Omental fat pad (tissue), 3 donors: ENCODE measurements at regions not wholly inside any gene's neighbourhood (a gene's known extent, or its start where the extent isn't known, plus 50 kb on each side); places are given as distances from the start of the nearest gene placed in this dataset.

Experiments
- ATAC-seq: fragments of 150-250 bp; one replicate; pipeline ENCODE4 v1.9.1; 2016; ENCODE audit warnings: mild to moderate bottlenecking, moderate library complexity; ENCODE audit not compliant: low FRiP score
- DNase-seq: peaks from one replicate; pipeline ENCODE4 v3.0.0-alpha.2; 2019; ENCODE audit warnings: low spot score
- TF ChIP-seq, protein P1 (sequence below), 3 donors: fragments of 450-650 bp; IDR thresholded peaks; one replicate each; pipeline ENCODE4 v1.5.1; 2016 to 2017; ENCODE audit warnings: antibody characterized with exemption in 3 of 3, mild to moderate bottlenecking in 3 of 3, moderate library complexity in 2 of 3

DNA sequence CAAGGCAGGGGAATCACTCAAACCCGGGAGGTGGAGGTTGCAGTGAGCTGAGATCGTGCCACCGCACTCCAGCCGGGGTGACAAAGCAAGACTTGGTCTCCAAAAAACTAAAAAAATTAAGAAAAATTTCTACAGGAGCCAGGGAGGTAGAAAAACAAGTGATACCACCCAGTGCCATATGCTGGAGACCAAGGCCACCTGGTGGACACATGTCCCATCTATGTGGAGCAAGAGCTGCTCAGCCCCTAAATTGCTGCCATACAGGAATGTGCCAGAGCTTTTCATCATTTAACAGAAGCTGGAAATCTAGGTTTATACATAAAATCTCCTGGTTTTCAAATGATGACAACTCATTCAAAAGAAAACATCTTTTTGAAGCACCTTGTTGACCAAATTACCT is 61.4 kb upstream of the ELK3 start:
- TF ChIP-seq, protein P1, sequence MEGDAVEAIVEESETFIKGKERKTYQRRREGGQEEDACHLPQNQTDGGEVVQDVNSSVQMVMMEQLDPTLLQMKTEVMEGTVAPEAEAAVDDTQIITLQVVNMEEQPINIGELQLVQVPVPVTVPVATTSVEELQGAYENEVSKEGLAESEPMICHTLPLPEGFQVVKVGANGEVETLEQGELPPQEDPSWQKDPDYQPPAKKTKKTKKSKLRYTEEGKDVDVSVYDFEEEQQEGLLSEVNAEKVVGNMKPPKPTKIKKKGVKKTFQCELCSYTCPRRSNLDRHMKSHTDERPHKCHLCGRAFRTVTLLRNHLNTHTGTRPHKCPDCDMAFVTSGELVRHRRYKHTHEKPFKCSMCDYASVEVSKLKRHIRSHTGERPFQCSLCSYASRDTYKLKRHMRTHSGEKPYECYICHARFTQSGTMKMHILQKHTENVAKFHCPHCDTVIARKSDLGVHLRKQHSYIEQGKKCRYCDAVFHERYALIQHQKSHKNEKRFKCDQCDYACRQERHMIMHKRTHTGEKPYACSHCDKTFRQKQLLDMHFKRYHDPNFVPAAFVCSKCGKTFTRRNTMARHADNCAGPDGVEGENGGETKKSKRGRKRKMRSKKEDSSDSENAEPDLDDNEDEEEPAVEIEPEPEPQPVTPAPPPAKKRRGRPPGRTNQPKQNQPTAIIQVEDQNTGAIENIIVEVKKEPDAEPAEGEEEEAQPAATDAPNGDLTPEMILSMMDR (IDR thresholded peaks at IDR 0.05), result no peak
- no peak for DNase-seq
- ATAC-seq, result no peak

DNA sequence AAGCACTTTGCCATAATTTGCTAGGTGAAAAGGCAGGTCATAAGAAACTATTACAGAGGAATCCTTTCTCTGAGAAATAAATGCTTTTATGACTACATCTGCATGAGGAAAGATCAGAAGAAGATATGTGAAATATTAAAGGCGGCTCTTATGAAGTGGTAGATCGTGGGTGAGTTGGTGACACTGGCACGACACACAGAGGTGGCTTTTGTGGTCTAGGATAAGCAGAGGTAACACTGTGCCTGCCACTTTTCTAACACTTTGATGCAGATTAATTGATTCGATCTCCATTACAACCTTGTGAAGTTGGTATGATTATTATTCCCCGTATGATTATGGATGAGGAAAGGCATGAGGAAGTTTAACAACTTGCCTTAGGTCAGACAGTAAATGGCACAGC is 60.0 kb upstream of the ELK3 start:
- TF ChIP-seq, protein P1 (IDR thresholded peaks at IDR 0.05), result no peak
- ATAC-seq, result no peak
- no peak for DNase-seq

DNA sequence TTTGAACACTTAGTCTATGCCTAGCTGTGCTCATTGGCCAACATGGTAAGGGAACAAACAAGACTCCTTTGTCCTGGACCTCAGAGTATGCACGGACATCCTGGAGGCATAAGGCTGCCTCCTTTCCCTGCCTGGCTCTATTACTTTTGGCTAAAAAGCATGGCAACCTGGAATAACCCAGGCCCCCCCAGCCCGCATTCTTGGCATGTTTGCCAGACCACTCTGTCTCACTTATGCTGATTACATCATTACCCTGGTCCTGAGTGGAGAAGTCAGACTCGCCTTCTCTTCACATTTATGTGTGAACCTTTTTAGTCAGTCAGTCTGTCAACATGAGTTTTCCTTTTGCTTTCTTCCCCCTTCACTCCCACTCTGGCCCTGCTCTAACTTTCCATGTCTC is 58.0 kb upstream of the ELK3 start:
- peak; percentile 65 for ATAC-seq
- no peak for DNase-seq
- TF ChIP-seq, protein P1 (IDR thresholded peaks at IDR 0.05), result no peak

DNA sequence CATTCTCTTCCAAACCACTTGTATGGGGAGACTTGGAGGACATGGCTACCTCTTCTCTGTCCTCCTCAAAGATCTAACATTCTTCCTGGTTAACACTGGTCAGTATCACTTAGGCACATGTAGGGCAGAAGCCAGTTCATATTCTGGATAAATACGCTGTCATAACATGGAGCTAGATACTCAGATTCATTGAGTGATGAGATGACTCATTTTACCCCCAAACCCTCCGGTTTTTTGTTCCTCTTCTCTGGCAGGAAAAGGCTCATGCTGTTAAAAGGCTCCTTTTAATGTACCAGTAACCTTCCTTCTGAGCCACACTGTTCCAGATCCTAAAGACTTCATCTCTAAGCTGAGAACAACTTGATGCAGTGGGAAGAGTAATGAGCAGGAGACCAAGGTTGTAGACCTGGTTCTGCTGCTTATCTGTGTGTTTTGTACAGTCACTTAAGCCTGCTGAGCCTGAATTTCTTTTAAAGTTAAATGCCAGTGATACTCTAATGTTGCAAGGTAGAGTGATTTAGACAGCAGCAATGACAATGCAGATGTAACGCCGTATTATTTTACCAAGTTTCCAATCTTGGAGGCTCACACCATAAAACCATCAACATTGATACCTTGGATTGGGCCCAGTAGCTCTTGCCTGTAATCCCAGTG is 57.3 kb upstream of the ELK3 start:
- no peak for DNase-seq
- TF ChIP-seq, protein P1 (IDR thresholded peaks at IDR 0.05), result no peak
- ATAC-seq, result no peak

DNA sequence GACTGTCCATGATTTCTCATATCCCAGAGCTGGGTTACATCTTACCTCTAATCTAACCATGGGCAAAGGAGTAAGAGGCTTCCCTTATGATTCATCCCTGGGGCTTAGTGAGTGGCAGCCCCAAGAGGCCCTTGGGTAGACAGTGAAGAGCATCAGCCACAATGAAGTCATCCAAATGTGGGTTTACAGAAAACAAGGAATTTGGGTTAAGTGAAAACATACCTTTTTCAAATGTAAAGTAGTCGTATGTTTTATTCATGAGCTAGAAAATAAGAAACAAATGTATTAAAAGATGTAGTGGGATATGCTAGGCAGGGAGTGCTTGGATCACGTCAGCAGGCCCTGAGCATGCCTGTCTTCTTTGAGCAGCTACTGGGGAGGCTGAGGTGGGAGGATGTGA is 54.0 kb upstream of the ELK3 start:
- DNase-seq, result no peak
- ATAC-seq, result no peak
- TF ChIP-seq, protein P1 (IDR thresholded peaks at IDR 0.05), result no peak

DNA sequence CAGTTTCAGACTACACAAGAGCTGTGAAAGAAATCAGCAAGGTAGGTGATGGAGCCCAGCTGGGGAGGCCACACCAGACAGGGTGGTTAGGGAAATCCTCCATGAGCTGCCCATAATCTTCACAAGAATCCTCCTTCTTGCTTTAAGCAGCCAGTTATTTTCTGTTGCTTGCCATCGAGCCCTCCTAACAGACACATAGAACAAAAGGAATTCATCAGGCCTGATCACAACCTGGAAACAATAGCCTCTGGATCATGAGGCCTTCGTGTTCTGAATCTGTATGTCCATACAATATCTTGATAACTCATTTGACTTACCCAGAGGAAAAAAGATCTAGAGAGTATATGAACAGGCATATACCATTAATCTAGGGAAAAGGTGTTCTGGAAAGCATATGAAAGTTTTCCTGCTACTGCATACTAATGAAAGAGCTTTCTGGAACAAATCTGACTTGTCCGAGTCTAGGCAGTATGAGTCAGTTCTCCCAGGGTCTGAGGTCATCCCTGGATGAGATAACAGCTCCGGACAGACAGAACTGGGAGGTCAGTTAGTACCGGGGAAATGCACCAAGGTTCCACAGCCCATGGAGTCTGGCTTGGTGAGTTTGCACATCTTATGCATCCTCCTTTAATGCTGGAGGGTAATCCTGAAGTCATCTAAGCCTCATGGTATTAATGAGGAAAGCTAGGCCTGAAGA is 52.8 kb upstream of the ELK3 start:
- TF ChIP-seq, protein P1 (IDR thresholded peaks at IDR 0.05), result no peak
- no peak for ATAC-seq
- no peak for DNase-seq

DNA sequence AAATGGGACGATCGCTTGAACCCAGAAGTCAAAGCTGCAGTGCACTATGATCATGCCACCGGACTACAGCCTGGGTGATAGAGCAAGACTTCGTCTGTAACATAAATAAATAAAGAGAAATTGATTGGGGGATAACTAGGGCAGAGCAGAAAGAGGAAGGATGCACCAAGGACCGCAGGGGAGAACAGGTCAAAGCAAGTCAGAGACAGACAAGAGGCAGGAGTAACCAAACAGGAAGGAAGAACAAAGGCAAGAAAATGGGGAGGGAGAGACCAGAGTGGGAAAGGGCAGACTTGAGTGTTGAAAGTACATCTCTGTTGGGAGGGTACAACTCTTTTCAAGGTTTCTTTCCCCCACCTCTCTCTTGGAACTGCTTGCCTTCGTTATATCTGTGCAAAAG is 50.8 kb upstream of the ELK3 start:
- ATAC-seq (no peak), DNase-seq (no peak)
- TF ChIP-seq, protein P1 (IDR thresholded peaks at IDR 0.05), result no peak
